Fibroblast of villous mesenchyme (primary cell): ENCODE measurements at regions not wholly inside any gene's neighbourhood (a gene's known extent, or its start where the extent isn't known, plus 50 kb on each side); places are given as distances from the start of the nearest gene placed in this dataset.
"Not testable (repeated sequence)": the region's sequence is repeated elsewhere in the genome, so short reads cannot be mapped to it uniquely, and the experiment has no call there.

Experiments used
- DNase-seq: peaks from one replicate; pipeline ENCODE4 v3.0.0-alpha.2; 2010; ENCODE audit warnings: low read depth
- H3K4me3 ChIP-seq: 2 replicates; pipeline ENCODE4 v1.5.1; 2011; ENCODE audit warnings: low read depth, mild to moderate bottlenecking, low read length
- TF ChIP-seq, protein P1 (sequence below): IDR thresholded peaks from 2 replicates; pipeline ENCODE4 v1.5.1; 2012; ENCODE audit warnings: low read depth, mild to moderate bottlenecking, low read length; ENCODE audit not compliant: insufficient read depth

DNA sequence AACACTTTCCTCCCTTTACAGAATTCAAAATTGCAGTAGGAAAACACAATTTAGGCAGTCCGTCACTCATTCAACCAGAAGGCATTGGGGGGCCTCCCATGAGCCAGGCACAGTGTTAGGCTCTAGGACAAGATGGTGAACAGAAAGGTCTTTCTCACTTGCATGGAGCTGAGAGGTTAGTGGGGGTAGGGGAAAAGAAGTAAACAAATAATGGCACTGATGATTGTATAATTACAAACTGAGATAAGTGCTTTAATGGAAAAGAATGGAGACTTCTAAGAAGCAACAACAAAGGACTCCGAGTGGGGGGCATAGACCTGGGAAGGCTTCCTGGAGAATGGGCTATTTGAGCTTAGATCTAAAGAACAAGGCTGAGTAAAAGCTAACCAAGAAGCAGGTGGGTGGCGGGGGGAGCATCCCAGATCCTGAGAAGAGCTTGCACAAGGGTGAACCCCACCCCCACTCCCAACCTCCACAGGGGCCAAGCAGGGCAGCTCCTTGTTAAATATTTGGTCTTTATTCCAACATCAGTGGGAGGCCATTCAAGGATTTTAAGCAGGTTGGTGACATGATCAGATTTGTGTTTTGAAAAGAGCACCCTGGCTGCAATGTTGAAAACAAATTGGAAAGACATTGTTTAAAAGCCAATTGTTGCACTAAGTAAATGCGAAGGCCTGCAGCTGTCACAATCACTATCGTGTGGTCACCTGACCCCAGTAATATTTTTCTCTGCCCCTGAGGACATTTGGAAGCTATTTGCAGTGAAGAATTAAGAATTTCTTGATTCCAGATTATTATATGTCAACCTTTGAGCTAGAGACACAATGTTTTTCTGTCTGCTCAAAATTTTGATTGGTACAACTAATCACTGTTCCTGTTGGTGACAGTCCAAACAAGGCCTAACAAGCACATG is 73.9 kb upstream of the EFNA5 start:
- TF ChIP-seq, protein P1, sequence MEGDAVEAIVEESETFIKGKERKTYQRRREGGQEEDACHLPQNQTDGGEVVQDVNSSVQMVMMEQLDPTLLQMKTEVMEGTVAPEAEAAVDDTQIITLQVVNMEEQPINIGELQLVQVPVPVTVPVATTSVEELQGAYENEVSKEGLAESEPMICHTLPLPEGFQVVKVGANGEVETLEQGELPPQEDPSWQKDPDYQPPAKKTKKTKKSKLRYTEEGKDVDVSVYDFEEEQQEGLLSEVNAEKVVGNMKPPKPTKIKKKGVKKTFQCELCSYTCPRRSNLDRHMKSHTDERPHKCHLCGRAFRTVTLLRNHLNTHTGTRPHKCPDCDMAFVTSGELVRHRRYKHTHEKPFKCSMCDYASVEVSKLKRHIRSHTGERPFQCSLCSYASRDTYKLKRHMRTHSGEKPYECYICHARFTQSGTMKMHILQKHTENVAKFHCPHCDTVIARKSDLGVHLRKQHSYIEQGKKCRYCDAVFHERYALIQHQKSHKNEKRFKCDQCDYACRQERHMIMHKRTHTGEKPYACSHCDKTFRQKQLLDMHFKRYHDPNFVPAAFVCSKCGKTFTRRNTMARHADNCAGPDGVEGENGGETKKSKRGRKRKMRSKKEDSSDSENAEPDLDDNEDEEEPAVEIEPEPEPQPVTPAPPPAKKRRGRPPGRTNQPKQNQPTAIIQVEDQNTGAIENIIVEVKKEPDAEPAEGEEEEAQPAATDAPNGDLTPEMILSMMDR, result no peak
- DNase-seq, result no peak
- H3K4me3 ChIP-seq, result no peak overlapping the region

DNA sequence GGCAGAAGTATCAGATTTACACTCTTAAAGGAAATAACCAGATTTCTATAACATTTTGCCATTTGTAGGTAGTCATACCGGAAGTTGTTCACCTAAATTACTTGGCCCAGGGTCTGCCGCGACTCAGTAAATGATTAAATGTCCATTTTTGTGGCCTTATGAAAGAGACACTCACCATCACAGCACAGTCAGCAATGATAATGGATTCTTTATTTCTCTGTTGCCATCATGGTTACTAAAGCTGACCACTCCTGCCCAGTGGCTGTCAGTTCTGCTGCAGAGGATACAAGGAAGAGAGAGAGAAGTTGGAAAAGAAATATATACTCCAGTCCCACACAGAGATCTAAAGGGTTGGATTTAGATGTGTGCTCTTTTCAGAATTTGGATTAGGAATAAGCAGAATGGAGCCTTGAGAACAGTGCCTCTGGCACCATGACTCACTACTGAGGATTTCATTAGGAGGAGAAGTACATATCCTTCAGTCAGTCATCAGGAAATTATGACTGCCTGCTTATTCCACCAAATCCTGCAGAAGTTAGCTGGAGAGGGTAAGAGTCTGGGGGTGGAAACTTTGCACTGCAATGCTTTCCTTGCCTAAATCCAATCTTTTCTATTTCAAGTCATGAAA is 72.8 kb upstream of the EFNA5 start:
- DNase-seq, result peak; percentile 20
- TF ChIP-seq, protein P1, result no peak
- H3K4me3 ChIP-seq, result no peak overlapping the region

DNA sequence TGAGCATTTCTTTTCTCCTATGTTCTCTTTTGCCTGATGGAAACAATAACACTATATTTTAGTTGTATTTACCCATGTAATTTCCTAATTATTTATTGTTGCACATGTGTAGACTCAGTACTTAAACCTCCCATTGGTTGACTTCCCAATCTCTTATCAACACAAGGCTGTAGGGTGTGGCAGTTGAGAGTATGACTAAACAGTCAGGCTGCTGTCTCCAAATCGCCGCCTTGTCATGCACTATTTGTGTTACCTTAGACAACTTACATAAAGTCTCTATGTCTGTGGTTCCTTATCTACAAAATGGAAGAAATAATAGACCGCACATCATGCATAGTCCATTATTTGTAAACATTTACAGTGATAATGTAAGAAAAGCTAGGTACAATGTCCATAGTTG is 68.9 kb upstream of the EFNA5 start:
- no peak overlapping the region for H3K4me3 ChIP-seq
- TF ChIP-seq, protein P1, result no peak
- DNase-seq, result no peak

DNA sequence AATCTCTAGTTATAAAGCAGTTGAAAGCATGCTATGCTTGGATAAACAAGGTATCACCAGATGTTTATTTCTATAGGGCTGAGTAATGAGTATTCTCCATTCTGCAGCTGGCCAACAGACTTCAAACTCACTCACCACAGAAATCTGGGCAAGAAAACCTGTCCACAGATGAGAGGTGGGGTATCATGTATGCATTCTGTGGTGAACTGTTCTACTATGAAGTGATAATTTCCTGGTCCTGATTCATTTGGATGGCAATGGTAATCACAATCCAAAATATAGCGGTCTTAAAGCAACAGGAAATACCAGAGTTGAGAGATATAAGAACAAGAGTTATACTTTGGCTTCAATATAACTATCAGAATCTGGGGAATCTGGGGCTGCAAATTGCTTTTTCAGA is 65.9 kb upstream of the EFNA5 start:
- TF ChIP-seq, protein P1, result no peak
- no peak for DNase-seq
- no peak overlapping the region for H3K4me3 ChIP-seq

DNA sequence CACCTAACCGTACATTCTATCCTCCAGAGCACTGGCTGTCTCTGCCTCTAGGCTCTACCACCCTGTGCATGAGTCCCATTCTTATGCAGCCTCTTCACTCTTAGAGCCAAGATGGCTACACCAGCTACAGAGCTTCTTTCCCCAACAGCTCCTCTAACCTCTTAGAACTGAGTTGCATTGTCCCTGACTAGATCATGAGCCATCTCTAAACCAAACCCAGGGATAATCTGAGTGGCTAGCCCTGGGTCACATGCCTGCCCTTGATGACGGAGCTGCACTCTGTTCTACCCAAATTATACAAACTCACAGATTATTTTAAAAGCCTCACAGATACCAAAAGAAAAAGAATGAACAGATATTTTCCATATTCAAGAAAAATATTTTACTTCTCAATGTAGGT is 65.4 kb upstream of the EFNA5 start:
- DNase-seq, result not testable (repeated sequence)

DNA sequence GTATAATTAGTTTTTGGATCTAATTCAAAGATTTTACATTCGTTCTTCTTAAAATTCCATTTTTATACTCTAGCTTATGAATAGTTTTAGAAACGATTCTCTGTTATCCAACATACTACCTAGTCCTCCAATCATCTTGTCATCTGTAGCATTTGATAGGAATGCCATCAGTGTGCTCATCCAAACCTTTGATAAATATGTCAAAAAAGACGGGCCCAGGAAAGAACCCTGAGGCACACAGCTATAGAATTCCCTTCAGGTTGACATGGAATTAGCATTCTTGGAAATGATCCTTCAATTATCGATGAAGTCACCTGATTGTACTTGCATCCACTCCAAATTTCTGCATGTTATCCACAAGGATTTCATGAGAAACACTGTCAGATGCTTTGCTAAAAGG is 64.8 kb upstream of the EFNA5 start:
- TF ChIP-seq, protein P1, result no peak
- no peak overlapping the region for H3K4me3 ChIP-seq
- no peak for DNase-seq

More for the DNA sequence above, 65.4 kb upstream of the EFNA5 start:
- not testable (repeated sequence) for H3K4me3 ChIP-seq

DNA sequence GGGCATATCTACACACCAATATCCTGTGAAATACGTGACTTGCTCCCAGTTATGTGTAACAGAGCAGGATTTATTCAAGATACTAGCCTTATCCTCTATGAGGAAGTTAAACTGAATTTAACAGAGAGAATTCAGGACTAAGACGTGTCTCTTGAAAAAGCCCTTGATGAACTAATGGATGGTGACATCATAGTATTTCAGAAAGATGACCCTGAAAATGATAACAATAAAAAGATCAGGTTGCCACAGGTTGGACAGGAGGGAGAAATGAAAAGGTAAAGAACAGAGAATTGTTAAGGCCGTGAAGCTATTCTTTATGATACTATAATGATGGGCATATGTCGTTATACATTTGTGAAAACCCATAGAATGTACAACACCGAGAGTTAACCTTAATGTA is 56.2 kb upstream of the EFNA5 start:
- TF ChIP-seq, protein P1, result no peak

More for the DNA sequence above, 56.2 kb upstream of the EFNA5 start:
- H3K4me3 ChIP-seq, result no peak overlapping the region
- no peak for DNase-seq
